ENCODE measurements at regions not wholly inside any gene's neighbourhood (a gene's known extent, or its start where the extent isn't known, plus 50 kb on each side); places are given as distances from the start of the nearest gene placed in this dataset.

- no peak for TF ChIP-seq CTCF (IDR thresholded peaks at IDR 0.05)
- no peak for TF ChIP-seq EZH2 (IDR thresholded peaks at IDR 0.05)
Measured at GRCh38 chr14:85953265-85953664, 423.3 kb downstream of the FLRT2 start.

All from neural progenitor cell (in vitro differentiated cells).